Tibial nerve (tissue), 4 donors: ENCODE measurements at regions not wholly inside any gene's neighbourhood (a gene's known extent, or its start where the extent isn't known, plus 50 kb on each side); places are given as distances from the start of the nearest gene placed in this dataset.
A peak's percentile ranks its signal among the peaks of the same experiment; 100 is the strongest.
"Not testable (repeated sequence)": the region's sequence is repeated elsewhere in the genome, so short reads cannot be mapped to it uniquely, and the experiment has no call there.

Experiments
- DNase-seq, 2 donors: peaks; one replicate each; pipeline ENCODE4 v3.0.0-alpha.2; 2019; ENCODE audit warnings: low spot score in 2 of 2
- H3K27ac ChIP-seq, 4 donors: fragments of 200-600 bp; sonication (generic) in 3 of 4; one replicate each; pipeline ENCODE4 v1.5.1; 2017 to 2019; ENCODE audit warnings: mild to moderate bottlenecking in 1 of 4
- H3K27me3 ChIP-seq, 2 donors: fragments of 200-600 bp; sonication (generic) in 1 of 2; one replicate each; pipeline versions ENCODE4 v1.5.1 to v1.6.0; 2017 to 2019
- H3K36me3 ChIP-seq, 3 donors: fragments of 200-600 bp; sonication (generic); one replicate each; pipeline ENCODE4 v1.5.1; 2018 to 2019
- H3K4me1 ChIP-seq, 4 donors: fragments of 200-600 bp; sonication (generic) in 3 of 4; one replicate each; pipeline ENCODE4 v1.5.1; 2017 to 2019
- H3K4me3 ChIP-seq, 4 donors: fragments of 200-600 bp; sonication (generic) in 3 of 4; one replicate each; pipeline ENCODE4 v1.5.1; 2017 to 2019; ENCODE audit warnings: mild to moderate bottlenecking in 1 of 4, moderate library complexity in 1 of 4
- H3K9me3 ChIP-seq, 4 donors: fragments of 200-600 bp; sonication (generic) in 3 of 4; one replicate each; pipeline ENCODE4 v1.5.1; 2017 to 2019
- CTCF ChIP-seq, 5 experiments: fragments of 200-600 bp in 3 of 5; fragments of 450-650 bp in 2 of 5; sonication (generic) in 3 of 5; IDR thresholded peaks; one replicate each; pipeline ENCODE4 v1.5.1; 2016 to 2019; ENCODE audit warnings: antibody characterized with exemption in 5 of 5, mild to moderate bottlenecking in 3 of 5, moderate library complexity in 2 of 5
- EP300 ChIP-seq, 2 donors: sonication (generic); formaldehyde crosslinking; IDR thresholded peaks; one replicate each; pipeline ENCODE4 v1.6.1; 2017; ENCODE audit warnings: antibody characterized with exemption in 2 of 2, mild to moderate bottlenecking in 1 of 2
- POLR2A ChIP-seq, 2 donors: fragments of 450-650 bp; IDR thresholded peaks; one replicate each; pipeline ENCODE4 v1.6.1; 2017; ENCODE audit warnings: antibody characterized with exemption in 2 of 2, mild to moderate bottlenecking in 2 of 2, moderate library complexity in 2 of 2
- WGBS, 2 donors: methylation state at CpG; one replicate each; pipeline ENCODE4 v1.1.5; 2018; 5-methylcytosine and 5-hydroxymethylcytosine counted together

- Histone ChIP-seq H3K36me3 (no peaks in the 10 kb centered on the region), H3K27ac (no peak overlapping the region), H3K9me3 (no peaks in the 10 kb centered on the region), H3K27me3 (no peaks in the 10 kb centered on the region), H3K4me3 (no peak overlapping the region), H3K4me1 (no peaks in the 10 kb centered on the region)
- WGBS, 2 donors: 61 to 76% methylated on average over 2 of the region's 2 CpGs
- no peak for DNase-seq
- TF ChIP-seq POLR2A (IDR thresholded peaks at IDR 0.05): no peak
- no peak for TF ChIP-seq EP300 (IDR thresholded peaks at IDR 0.05)
- TF ChIP-seq CTCF (IDR thresholded peaks at IDR 0.05): no peak
Observed at GRCh38 chr12:25684070-25684469, 131.0 kb upstream of the LMNTD1 start.

GRCh38 chr12:25686351-25686750, 133.3 kb upstream of the LMNTD1 start:
- Histone ChIP-seq H3K4me3 (no peak overlapping the region), H3K9me3 (no peaks in the 10 kb centered on the region), H3K27me3 (no peaks in the 10 kb centered on the region), H3K4me1 (peaks cover 0 to 3% (median 0%) of the 10 kb centered on the region in 4 donors), H3K27ac (no peak overlapping the region), H3K36me3 (no peaks in the 10 kb centered on the region)
- WGBS, 2 donors: 97% methylated on average over 15 to 19 of the region's 19 CpGs
- DNase-seq: no peak
- TF ChIP-seq POLR2A (IDR thresholded peaks at IDR 0.05) (no peak), EP300 (IDR thresholded peaks at IDR 0.05) (no peak), CTCF (IDR thresholded peaks at IDR 0.05) (no peak)

- Histone ChIP-seq H3K9me3 (no peaks in the 10 kb centered on the region), H3K27me3 (no peaks in the 10 kb centered on the region), H3K36me3 (no peaks in the 10 kb centered on the region), H3K4me3 (no peak overlapping the region), H3K4me1 (peaks cover 0 to 9% (median 0%) of the 10 kb centered on the region in 4 donors), H3K27ac (no peak overlapping the region)
- WGBS, 2 donors: 90 to 93% methylated on average over 6 of the region's 6 CpGs
- no peak for DNase-seq
- TF ChIP-seq CTCF (IDR thresholded peaks at IDR 0.05): no peak
- TF ChIP-seq EP300 (IDR thresholded peaks at IDR 0.05): no peak
- TF ChIP-seq POLR2A (IDR thresholded peaks at IDR 0.05): no peak
Observed at GRCh38 chr12:25687226-25687625, 134.1 kb upstream of the LMNTD1 start.

GRCh38 chr12:25688851-25689250, 135.8 kb upstream of the LMNTD1 start:
- peaks cover 0 to 25% (median 0%) of the 10 kb centered on the region in 4 donors for H3K4me1 ChIP-seq
- H3K27me3 ChIP-seq, DNase-seq, H3K27ac ChIP-seq, H3K36me3 ChIP-seq, H3K9me3 ChIP-seq, H3K4me3 ChIP-seq: not testable (repeated sequence)
- 93 to 97% methylated on average over 9 of the region's 9 CpGs for WGBS, 2 donors

GRCh38 chr12:25689996-25690501, 137.0 kb upstream of the LMNTD1 start:
- 72% methylated on average over 5 of the region's 5 CpGs for WGBS, 2 donors
- H3K27me3 ChIP-seq: no peaks in the 10 kb centered on the region

More at GRCh38 chr12:25689996-25690501, 137.0 kb upstream of the LMNTD1 start:
- H3K9me3 ChIP-seq: no peaks in the 10 kb centered on the region
- TF ChIP-seq CTCF (IDR thresholded peaks at IDR 0.05): no peak
- no peak for TF ChIP-seq EP300 (IDR thresholded peaks at IDR 0.05)
- TF ChIP-seq POLR2A (IDR thresholded peaks at IDR 0.05): no peak
- no peak overlapping the region for H3K27ac ChIP-seq
- peak in 1 of 2 donors; percentile 20 for DNase-seq
- peaks cover 0 to 33% (median 0%) of the 10 kb centered on the region in 4 donors for H3K4me1 ChIP-seq
- H3K4me3 ChIP-seq: no peak overlapping the region
- H3K36me3 ChIP-seq: no peaks in the 10 kb centered on the region
